Liver (tissue), 8 donors: ENCODE measurements at regions not wholly inside any gene's neighbourhood (a gene's known extent, or its start where the extent isn't known, plus 50 kb on each side); places are given as distances from the start of the nearest gene placed in this dataset.

Experiments used
- DNase-seq: peaks from one replicate; pipeline ENCODE4 v3.0.0-alpha.2; 2017; ENCODE audit warnings: low spot score
- H3K27ac ChIP-seq, 2 donors: one replicate each; pipeline ENCODE4 v1.7.0; 2013; ENCODE audit warnings: inconsistent platforms in 2 of 2, low read length in 2 of 2, control low read depth in 1 of 2, low read depth in 1 of 2, mild to moderate bottlenecking in 1 of 2
- H3K27me3 ChIP-seq, 4 donors: one replicate each; pipeline versions ENCODE4 v1.6.1 to v1.7.0; 2013; ENCODE audit warnings: low read length in 3 of 4, inconsistent platforms in 1 of 4, mild to moderate bottlenecking in 1 of 4, moderate library complexity in 1 of 4; ENCODE audit not compliant: control insufficient read depth in 4 of 4, insufficient read depth in 4 of 4
- H3K36me3 ChIP-seq, 4 donors: one replicate each; pipeline versions ENCODE4 v1.6.1 to v1.7.0; 2013; ENCODE audit warnings: low read length in 3 of 4, mild to moderate bottlenecking in 3 of 4, low read depth in 1 of 4, moderate library complexity in 1 of 4; ENCODE audit not compliant: control insufficient read depth in 4 of 4, insufficient read depth in 3 of 4
- H3K4me1 ChIP-seq, 4 donors: one replicate each; pipeline versions ENCODE4 v1.6.1 to v1.7.0; 2013; ENCODE audit warnings: low read length in 3 of 4, mild to moderate bottlenecking in 3 of 4, moderate library complexity in 1 of 4; ENCODE audit not compliant: control insufficient read depth in 4 of 4, insufficient read depth in 4 of 4
- H3K4me3 ChIP-seq, 3 donors: one replicate each; pipeline versions ENCODE4 v1.6.1 to v1.7.0; 2013; ENCODE audit warnings: low read length in 3 of 3, control low read depth in 1 of 3, low read depth in 1 of 3, mild to moderate bottlenecking in 1 of 3
- H3K9ac ChIP-seq, 2 donors: one replicate each; pipeline ENCODE4 v1.7.0; 2013; ENCODE audit warnings: low read length in 2 of 2, mild to moderate bottlenecking in 2 of 2, moderate library complexity in 2 of 2, control low read depth in 1 of 2, low read depth in 1 of 2
- H3K9me3 ChIP-seq, 4 donors: one replicate each; pipeline versions ENCODE4 v1.6.1 to v1.7.0; 2013; ENCODE audit warnings: low read length in 3 of 4; ENCODE audit not compliant: control insufficient read depth in 4 of 4
- EGR1 ChIP-seq, 2 donors: IDR thresholded peaks; 2 replicates each; pipeline ENCODE4 v1.6.1; 2016 to 2018; ENCODE audit warnings: antibody characterized with exemption in 2 of 2, low read depth in 2 of 2
- FOXA1 ChIP-seq: IDR thresholded peaks from 2 replicates; pipeline ENCODE4 v1.6.1; 2016; ENCODE audit warnings: antibody characterized with exemption
- FOXA2 ChIP-seq: IDR thresholded peaks from 2 replicates; pipeline ENCODE4 v1.6.1; 2016; ENCODE audit warnings: antibody characterized with exemption
- GABPA ChIP-seq, 2 donors: IDR thresholded peaks in 1 of 2; conservative IDR thresholded peaks in 1 of 2; 2 replicates each; pipeline ENCODE4 v1.6.1; 2016; ENCODE audit warnings: antibody characterized with exemption in 2 of 2, mild to moderate bottlenecking in 1 of 2, moderate library complexity in 1 of 2
- HNF4A ChIP-seq, 2 donors: conservative IDR thresholded peaks; 2 replicates each; pipeline ENCODE4 v1.6.1; 2016; ENCODE audit warnings: antibody characterized with exemption in 2 of 2, mild to moderate bottlenecking in 2 of 2
- HNF4G ChIP-seq: IDR thresholded peaks from 2 replicates; pipeline ENCODE4 v1.6.1; 2016; ENCODE audit warnings: antibody characterized with exemption
- JUND ChIP-seq, 2 donors: IDR thresholded peaks; 2 replicates each; pipeline ENCODE4 v1.6.1; 2016; ENCODE audit warnings: antibody characterized with exemption in 2 of 2
- NR2F2 ChIP-seq: IDR thresholded peaks from 2 replicates; pipeline ENCODE4 v1.6.1; 2016; ENCODE audit warnings: antibody characterized with exemption
- RAD21 ChIP-seq, 2 donors: IDR thresholded peaks; 2 replicates each; pipeline ENCODE4 v1.6.1; 2016; ENCODE audit warnings: antibody characterized with exemption in 2 of 2, mild to moderate bottlenecking in 2 of 2
- RXRA ChIP-seq, 2 donors: IDR thresholded peaks; 2 replicates each; pipeline ENCODE4 v1.6.1; 2017 to 2018; ENCODE audit warnings: antibody characterized with exemption in 2 of 2, mild to moderate bottlenecking in 1 of 2
- SP1 ChIP-seq: IDR thresholded peaks from 2 replicates; pipeline ENCODE4 v1.6.1; 2018; ENCODE audit warnings: antibody characterized with exemption, mild to moderate bottlenecking
- YY1 ChIP-seq: IDR thresholded peaks from 2 replicates; pipeline ENCODE4 v1.6.1; 2016; ENCODE audit warnings: antibody characterized with exemption, mild to moderate bottlenecking
- WGBS: extraction: QIAGEN DNeasy Blood & Tissue Kit; methylation state at CpG from one replicate; pipeline ENCODE4 v1.1.7; 2013; 5-methylcytosine and 5-hydroxymethylcytosine counted together
- TF ChIP-seq, protein P1 (sequence below): IDR thresholded peaks from 2 replicates; pipeline ENCODE4 v1.6.1; 2016; ENCODE audit warnings: antibody characterized with exemption
- TF ChIP-seq, protein P2 (sequence below): IDR thresholded peaks from 2 replicates; pipeline ENCODE4 v1.6.1; 2016; ENCODE audit warnings: antibody characterized with exemption
- TF ChIP-seq, protein P3 (sequence below): IDR thresholded peaks from 2 replicates; pipeline ENCODE4 v1.6.1; 2016; ENCODE audit warnings: antibody characterized with exemption
- TF ChIP-seq, protein P4 (sequence below): fragments of 150-350 bp; IDR thresholded peaks from 2 replicates; pipeline ENCODE4 v1.5.1; 2017; ENCODE audit warnings: improper control_type of control experiment, low read depth, low read length; ENCODE audit not compliant: missing input control
- donor health status: healthy.
- donor health status: healthy.
- donor health status: healthy.
- donor health status: healthy.
- donor health status: healthy.

DNA sequence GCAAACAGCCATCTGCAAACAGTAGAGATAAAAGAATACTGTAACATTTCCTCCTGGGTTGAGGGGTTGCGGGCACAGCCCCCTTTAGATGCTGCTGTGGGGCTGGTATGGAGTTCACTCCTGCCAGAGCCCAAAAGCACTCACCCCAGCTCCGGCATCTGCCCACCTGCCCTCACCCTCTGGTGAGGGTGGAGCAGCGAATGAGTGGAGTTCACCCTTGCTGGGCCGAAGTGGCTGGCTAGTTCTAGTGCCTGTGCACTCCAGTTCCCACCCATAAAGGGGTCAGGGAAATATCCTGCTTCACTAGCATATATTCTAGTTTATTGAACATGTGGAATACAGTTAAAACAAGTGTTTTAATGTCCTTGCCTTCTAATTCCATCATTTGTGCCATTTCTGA lies 209.7 kb upstream of the SGO1 start (continued):
- TF ChIP-seq HNF4G (no peak), HNF4A (conservative IDR thresholded peaks at IDR 0.05) (no peak), RAD21 (IDR thresholded peaks at IDR 0.05) (no peak), EGR1 (IDR thresholded peaks at IDR 0.05; ENCODE audit: low read depth in 2 of 2) (no peak), NR2F2 (no peak)
- TF ChIP-seq, protein P1, sequence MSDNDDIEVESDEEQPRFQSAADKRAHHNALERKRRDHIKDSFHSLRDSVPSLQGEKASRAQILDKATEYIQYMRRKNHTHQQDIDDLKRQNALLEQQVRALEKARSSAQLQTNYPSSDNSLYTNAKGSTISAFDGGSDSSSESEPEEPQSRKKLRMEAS = no peak

DNA sequence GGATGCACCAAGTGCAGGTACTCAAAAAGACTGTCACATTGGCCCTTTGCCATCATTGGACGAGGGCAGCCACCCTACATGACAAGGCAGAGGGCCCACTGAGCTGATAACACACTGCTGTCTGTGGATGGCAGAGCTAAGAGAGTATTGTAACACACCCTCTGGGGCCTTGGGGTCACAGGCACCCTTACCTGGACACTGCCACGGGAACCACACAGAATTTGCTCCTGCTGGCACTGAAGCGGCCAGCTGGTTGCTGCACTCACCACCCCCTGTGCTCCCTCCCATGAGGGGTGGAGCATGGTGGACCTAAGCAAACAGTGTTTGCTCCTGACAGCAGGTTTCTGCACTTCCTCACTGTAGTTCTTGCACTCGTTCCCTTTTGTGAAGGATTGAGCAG lies 208.2 kb upstream of the SGO1 start:
- Histone ChIP-seq H3K4me1 (no peaks in the 10 kb centered on the region), H3K4me3 (no peak overlapping the region), H3K9ac (no peak overlapping the region), H3K9me3 (no peaks in the 10 kb centered on the region), H3K36me3 (no peaks in the 10 kb centered on the region), H3K27me3 (no peaks in the 10 kb centered on the region), H3K27ac (no peak overlapping the region)
- 87% methylated on average over 4 of the region's 4 CpGs for WGBS
- no peak for TF ChIP-seq HNF4A (conservative IDR thresholded peaks at IDR 0.05)
- TF ChIP-seq YY1 = no peak
- no peak for TF ChIP-seq FOXA2
- TF ChIP-seq GABPA (IDR thresholded peaks at IDR 0.05 in 1 of 2, conservative IDR thresholded peaks at IDR 0.05 in 1 of 2) = no peak
- no peak for TF ChIP-seq FOXA1
- no peak for TF ChIP-seq JUND (IDR thresholded peaks at IDR 0.05)
- no peak for TF ChIP-seq SP1
- TF ChIP-seq HNF4G = no peak
- TF ChIP-seq NR2F2 = no peak
- TF ChIP-seq RAD21 (IDR thresholded peaks at IDR 0.05) = no peak
- TF ChIP-seq, protein P2, sequence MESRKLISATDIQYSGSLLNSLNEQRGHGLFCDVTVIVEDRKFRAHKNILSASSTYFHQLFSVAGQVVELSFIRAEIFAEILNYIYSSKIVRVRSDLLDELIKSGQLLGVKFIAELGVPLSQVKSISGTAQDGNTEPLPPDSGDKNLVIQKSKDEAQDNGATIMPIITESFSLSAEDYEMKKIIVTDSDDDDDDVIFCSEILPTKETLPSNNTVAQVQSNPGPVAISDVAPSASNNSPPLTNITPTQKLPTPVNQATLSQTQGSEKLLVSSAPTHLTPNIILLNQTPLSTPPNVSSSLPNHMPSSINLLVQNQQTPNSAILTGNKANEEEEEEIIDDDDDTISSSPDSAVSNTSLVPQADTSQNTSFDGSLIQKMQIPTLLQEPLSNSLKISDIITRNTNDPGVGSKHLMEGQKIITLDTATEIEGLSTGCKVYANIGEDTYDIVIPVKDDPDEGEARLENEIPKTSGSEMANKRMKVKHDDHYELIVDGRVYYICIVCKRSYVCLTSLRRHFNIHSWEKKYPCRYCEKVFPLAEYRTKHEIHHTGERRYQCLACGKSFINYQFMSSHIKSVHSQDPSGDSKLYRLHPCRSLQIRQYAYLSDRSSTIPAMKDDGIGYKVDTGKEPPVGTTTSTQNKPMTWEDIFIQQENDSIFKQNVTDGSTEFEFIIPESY = no peak
- TF ChIP-seq EGR1 (IDR thresholded peaks at IDR 0.05; ENCODE audit: low read depth in 2 of 2) = no peak
- TF ChIP-seq, protein P3, sequence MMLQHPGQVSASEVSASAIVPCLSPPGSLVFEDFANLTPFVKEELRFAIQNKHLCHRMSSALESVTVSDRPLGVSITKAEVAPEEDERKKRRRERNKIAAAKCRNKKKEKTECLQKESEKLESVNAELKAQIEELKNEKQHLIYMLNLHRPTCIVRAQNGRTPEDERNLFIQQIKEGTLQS = no peak
- TF ChIP-seq RXRA (IDR thresholded peaks at IDR 0.05) = no peak
- no peak for DNase-seq

DNA sequence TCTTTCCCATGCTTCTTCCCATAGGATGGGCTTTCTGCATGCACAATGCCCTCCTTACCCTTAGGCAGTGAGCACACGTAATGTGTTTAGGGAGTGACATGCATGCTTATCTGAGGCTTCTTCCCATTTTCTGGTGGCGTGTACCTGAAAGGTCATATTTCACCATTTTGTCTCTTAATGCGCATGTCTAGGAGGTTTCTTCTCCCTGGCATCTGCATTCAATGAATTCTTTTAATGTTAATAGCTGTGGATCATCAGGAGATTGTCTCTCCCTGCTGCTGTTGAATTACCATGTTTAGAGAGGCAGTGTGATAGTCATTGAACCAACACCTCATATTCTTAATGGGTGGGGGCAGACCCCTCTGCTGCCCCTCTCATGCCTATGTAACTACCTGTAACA lies 205.6 kb upstream of the SGO1 start:
- Histone ChIP-seq H3K36me3 (no peaks in the 10 kb centered on the region), H3K4me1 (no peaks in the 10 kb centered on the region), H3K27me3 (no peaks in the 10 kb centered on the region), H3K9me3 (no peaks in the 10 kb centered on the region), H3K4me3 (no peak overlapping the region), H3K27ac (no peak overlapping the region), H3K9ac (no peak overlapping the region)
- 76% methylated on average over 3 of the region's 3 CpGs for WGBS
- TF ChIP-seq FOXA2 (no peak), NR2F2 (no peak), JUND (IDR thresholded peaks at IDR 0.05) (no peak), SP1 (no peak), HNF4G (no peak), YY1 (no peak), RXRA (IDR thresholded peaks at IDR 0.05) (no peak), EGR1 (IDR thresholded peaks at IDR 0.05; ENCODE audit: low read depth in 2 of 2) (no peak), HNF4A (conservative IDR thresholded peaks at IDR 0.05) (no peak)
- TF ChIP-seq, protein P1 = no peak
- TF ChIP-seq, protein P4, sequence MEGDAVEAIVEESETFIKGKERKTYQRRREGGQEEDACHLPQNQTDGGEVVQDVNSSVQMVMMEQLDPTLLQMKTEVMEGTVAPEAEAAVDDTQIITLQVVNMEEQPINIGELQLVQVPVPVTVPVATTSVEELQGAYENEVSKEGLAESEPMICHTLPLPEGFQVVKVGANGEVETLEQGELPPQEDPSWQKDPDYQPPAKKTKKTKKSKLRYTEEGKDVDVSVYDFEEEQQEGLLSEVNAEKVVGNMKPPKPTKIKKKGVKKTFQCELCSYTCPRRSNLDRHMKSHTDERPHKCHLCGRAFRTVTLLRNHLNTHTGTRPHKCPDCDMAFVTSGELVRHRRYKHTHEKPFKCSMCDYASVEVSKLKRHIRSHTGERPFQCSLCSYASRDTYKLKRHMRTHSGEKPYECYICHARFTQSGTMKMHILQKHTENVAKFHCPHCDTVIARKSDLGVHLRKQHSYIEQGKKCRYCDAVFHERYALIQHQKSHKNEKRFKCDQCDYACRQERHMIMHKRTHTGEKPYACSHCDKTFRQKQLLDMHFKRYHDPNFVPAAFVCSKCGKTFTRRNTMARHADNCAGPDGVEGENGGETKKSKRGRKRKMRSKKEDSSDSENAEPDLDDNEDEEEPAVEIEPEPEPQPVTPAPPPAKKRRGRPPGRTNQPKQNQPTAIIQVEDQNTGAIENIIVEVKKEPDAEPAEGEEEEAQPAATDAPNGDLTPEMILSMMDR = no peak
- no peak for DNase-seq
